HG03442 (cell line): ENCODE measurements at regions not wholly inside any gene's neighbourhood (a gene's known extent, or its start where the extent isn't known, plus 50 kb on each side); places are given as distances from the start of the nearest gene placed in this dataset.

Experiments used
- ATAC-seq: cut with Tn5 transposase; IDR thresholded peaks from one replicate; pipeline ENCODE4 v1.9.1; 2021; ENCODE audit warnings: mild to moderate bottlenecking, moderate library complexity; ENCODE audit not compliant: unreplicated experiment

DNA sequence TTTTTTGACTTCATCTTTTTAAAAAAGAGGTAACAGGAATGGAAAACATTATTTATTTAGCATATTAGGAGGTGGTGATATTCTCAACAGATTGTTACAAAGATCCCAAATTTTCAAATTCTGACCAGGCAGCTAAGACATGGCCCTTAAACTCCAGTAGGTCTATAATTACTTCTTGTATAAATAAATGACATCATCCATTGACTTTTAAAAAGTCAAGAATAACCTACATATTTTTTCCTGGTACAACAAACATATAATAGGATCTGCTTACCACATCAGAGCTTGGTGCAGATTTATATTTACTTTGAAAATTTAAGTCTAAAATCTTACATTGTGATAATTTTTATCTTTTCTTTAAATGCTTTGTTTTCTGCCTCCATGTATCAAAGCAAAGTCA lies 92.2 kb upstream of the TRPM3 start:
- ATAC-seq: no peak

DNA sequence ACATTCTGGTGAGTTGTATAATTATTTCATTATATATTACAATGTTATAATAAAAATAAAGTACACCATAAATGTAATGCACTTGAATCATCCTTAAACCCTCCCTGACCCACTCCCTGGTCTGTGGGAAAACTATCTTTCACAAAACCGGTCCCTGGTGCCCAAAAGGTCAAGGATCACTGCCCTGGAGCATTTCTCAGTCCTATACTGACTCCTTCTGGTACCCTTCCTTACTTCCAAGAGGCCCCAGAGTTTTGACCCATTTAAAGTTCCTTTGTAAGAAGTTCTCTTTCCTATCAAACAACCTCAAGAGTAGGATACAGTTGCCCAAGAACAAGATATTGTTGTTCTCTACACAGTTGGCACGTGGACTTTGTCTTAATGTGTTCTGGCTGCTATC lies 88.9 kb upstream of the TRPM3 start:
- ATAC-seq: no peak

DNA sequence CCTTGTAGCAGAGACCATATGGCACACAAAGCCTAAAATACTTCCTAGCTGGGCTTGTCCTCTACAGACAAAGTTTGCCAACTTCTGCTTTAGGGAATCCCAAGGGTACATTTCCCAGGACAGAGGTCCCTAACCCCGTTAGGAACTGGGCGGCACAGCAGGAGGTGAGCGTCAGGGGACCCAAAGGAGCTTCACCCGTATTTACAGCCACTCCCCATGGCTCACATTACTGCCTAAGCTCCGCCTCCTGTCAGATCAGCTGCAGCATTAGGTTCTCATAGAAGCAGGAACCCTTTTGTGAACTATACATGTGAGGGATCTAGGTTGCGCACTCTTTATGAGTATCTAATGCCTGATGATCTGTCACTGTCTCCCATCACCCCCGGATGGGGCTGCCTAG lies 88.5 kb upstream of the TRPM3 start:
- no peak for ATAC-seq

DNA sequence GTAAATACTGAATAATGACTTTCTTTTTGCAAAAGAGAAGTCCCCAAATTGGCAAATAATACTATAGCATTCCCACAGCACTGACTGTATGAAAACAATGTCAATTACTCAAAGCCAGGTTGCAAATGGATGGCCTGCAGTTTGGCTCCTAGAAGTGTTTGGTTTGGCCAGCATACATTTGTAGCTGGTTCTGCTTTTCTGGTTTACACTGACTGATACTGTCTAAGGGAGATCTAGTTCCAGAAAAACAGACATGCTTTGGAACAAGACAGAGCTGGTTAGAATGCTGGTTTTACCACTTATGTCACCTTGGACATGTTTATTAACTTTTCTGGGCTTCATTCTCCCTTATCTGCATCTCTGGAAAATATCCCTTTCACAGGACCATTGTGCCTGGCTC lies 81.5 kb upstream of the TRPM3 start:
- ATAC-seq: no peak

DNA sequence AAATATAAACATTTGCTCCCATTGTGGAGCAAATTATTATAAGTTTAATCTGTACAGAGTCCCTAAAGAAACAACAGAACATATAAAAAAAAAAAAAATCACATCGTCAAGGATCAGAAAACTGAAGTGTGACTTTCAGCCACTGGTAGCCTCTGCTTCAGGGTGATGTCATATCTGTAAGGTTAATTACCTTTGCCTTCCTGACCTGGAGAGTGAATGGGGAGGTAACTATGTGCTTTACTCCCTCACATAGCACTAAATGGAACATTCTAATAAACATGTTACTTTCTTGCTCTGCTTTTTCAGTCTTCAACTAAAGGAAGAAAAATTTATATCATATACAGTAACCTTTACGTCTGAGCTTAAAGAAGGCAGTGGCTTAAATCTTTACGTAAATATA lies 70.3 kb upstream of the TRPM3 start:
- no peak for ATAC-seq

DNA sequence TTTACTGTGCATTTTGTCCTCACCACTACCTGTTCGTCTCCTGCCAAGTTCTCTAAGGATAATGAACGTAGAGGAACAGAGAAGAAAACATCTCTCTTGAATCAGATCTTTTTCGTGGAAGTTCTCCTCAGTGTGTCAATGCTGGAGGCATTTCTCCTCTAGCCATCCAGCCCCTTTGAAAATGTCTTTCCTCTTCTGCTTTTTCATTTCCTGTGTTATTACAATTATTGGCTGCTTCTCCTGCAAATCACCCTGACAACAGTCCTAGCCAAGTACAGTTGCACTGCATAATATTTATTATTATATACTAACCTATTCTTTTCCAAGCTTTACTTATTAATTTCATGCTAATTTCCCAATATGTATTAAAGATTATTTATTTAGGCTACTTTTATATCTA lies 61.8 kb upstream of the TRPM3 start:
- no peak for ATAC-seq

DNA sequence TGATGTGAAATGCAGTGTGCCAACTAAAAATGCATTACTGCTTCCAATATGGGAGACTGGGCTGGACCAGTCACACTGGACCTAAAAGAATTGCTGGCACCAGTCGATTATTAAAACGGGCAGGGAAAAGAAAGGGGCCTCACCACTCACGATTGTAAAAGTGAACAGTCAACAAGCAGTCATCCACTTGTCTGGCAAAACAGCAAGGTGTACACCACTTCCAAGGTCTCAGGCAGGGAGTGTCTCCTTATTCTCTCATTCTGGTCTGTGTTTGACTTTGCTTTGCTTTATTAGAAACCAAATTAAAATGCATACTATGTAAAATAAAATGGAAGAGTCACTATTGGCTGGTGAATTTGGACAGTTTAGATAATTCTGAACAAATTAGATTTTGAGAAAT lies 57.8 kb upstream of the TRPM3 start:
- no peak for ATAC-seq

DNA sequence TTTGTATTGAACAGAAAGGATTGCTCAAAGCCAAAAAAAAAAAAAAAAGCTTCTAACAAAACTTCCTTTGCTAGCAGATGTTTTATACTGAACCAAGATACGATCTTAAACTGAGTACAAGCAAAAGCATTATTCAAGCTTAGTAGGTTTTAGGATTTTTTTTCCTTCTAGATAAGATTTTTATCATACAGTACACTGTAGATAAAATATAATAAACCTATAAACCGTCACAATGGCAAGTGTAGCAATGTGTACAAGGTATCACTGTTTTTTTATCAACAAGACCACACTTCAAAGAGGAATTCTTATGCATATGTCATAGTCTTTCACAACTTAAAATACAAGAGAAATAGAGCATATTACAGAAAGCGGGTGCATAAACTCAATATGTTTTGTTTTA lies 56.5 kb upstream of the TRPM3 start:
- no peak for ATAC-seq

DNA sequence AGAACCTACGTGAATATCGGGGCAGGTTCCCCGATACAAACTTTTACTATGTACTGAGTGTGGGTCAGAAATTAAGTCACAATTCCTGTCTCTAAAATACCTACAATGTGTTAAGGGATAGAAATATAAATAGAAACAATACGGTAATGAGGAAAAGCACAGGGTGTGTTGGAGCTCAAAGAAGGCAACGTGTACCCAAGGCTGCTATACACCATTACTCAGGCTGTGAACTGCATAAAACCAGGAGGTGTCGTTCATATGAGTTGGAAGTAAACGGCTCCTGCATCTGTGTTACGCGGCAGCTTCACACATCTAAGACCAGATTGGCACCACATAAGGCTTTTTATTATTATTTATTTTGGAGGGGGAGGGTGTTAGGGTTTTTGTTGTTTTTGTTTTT lies 50.1 kb upstream of the TRPM3 start:
- ATAC-seq: no peak
